NCI-H345 treated with DMSO at 0.1 percent for 48 hours (cell line): ENCODE measurements at regions not wholly inside any gene's neighbourhood (a gene's known extent, or its start where the extent isn't known, plus 50 kb on each side); places are given as distances from the start of the nearest gene placed in this dataset.

Experiments
- DNase-seq: peaks from one replicate; lab custom pipeline; 2025; ENCODE audit not compliant: unreplicated experiment; lab: John Stamatoyannopoulos, UW

DNA sequence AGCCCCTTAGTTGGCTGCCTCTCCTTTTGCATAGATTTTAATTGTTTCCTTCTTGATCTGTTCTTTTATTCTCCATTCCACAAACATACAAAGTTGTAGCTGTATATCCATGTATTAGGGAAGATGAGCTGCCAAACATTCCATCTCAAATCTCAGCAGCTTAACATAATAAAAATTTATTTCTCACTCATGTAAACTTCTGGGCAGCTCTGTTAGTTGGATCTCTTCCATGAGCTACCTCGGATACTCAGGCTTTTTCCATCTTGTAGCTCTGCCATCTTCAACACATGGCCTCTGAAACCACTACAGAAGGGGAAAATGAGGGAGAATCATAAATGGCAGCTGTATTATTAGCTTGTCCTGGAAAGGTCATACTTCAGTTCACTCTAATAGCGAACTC, 149.4 kb upstream of the BMP2 start:
- no peak for DNase-seq

DNA sequence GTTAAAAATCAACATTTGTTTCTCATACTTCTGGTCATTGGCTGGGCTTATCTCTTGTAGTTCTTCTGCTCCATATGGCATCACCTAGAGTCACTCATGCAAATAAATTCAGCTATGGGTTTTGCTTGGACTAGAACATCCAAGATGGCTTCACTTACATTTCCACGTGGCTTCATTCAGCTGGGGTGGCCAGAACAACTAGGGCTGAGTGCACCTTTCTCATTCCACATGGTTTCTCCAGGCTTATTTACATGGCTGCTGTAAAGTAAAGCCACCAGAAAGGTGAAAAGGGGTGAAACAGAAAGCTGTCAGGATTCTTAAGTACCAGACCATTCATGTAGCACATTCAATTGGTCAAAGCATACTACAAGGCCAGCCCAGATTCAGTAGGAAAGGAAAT, 151.1 kb upstream of the BMP2 start:
- no peak for DNase-seq

DNA sequence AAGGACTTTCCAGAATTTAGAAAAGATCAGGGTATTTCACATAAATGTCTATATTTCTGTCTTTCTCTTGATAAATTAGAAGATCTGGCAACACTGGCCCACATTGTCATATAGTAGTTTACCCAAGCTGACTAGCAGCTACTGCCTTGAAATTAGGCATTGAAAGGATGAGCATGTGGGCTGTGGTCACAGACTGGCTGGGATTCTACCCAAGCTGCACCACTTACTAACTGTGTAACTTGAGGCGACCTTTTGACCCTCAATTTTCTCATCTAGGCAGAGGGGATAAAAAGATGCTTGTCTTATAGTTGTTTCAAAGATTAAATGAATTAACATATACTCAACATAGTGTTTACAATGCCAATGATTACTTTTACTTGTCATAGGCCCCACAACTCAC, 152.7 kb upstream of the BMP2 start:
- no peak for DNase-seq

DNA sequence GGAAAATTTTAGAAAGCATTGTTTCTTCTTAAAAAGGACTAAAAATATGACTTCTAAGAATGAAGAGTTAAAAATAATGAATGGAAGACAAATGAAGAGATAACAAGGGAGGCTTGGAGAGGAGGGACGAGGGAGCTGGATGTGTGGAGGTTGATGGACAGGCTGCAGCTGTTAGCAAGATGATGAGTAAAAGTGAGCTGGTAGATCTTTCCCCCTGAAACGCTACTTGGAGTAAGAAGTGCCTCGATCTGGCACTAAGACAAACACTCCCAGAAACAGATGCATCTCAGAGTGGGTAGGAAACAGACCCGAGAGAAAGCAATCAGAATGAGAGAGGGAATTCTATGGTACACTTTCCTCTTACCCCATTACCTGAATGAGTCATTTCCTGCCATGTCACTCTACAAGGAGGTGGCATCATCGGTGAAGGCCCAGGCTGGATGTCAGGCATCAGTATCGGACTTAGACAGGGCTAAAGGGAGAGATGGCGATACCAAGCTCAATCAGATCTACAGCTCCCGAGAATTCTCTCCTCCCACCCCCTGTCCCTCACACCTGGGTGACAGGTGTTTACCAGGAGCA, 154.1 kb upstream of the BMP2 start:
- DNase-seq, result no peak

DNA sequence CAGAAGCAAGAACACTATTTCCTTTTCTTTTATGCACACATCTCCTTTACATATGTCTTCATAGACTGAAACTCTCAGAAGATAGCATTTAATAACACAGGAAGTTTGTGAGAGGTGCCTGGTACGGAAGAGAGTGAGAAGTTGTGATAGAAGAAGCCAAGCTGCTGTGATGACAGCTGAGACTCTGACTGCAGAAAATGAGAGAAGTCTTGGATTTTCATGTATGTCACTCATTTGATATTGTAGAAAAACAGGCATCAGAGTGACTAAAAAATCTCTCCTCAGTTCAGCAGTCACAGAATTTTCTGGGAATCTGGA, 154.9 kb upstream of the BMP2 start:
- no peak for DNase-seq

DNA sequence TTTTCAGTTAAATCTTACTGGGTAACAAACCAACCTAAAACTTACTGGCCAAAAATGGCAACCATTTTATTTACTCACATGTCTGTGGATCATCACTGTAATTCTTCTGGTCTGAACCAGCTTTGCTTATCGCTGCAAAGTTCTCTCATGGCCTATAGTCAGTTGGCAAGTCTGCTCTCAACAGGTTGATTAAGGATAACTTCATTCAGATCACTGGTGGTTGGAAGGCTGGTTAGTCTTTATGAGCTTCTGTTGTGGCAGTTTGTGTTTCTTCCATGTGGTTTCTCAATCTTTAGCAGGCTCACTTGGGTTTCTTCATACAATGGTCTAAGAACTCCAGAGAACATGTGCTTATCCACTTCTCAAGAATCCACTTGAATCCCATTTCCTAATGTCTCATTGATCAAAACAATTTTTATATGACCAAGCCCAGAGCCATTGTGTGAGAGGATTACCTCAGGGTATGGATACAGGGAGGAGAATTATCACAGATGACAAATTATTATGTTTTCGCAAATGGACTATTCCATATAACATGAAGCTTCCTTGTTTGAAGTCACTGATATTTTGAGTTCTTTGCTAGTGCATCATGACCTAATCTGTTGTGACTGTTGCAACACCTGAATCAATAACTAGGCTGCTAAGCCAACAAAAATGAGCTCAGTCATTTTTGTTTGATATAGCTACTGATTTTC, 155.4 kb upstream of the BMP2 start:
- DNase-seq, result no peak

DNA sequence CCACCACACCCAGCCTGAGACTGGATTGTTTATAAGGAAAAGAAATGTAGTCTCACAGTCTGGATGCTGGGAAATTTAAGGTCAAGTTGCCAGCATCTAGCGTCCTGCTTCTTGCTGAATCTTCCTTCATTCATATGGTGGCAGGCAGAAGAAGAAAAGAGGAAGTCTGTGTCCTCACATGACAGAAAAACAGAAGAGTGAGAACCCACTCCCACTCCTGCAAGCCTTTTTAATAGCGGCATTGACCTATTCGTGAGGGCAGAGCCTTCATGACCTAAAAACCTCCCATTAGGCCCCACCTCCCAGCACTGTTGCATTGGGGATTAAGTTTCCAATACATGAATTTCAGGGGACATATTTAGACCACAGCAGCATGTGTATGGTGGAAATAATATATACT, 160.8 kb upstream of the BMP2 start:
- DNase-seq, result no peak

DNA sequence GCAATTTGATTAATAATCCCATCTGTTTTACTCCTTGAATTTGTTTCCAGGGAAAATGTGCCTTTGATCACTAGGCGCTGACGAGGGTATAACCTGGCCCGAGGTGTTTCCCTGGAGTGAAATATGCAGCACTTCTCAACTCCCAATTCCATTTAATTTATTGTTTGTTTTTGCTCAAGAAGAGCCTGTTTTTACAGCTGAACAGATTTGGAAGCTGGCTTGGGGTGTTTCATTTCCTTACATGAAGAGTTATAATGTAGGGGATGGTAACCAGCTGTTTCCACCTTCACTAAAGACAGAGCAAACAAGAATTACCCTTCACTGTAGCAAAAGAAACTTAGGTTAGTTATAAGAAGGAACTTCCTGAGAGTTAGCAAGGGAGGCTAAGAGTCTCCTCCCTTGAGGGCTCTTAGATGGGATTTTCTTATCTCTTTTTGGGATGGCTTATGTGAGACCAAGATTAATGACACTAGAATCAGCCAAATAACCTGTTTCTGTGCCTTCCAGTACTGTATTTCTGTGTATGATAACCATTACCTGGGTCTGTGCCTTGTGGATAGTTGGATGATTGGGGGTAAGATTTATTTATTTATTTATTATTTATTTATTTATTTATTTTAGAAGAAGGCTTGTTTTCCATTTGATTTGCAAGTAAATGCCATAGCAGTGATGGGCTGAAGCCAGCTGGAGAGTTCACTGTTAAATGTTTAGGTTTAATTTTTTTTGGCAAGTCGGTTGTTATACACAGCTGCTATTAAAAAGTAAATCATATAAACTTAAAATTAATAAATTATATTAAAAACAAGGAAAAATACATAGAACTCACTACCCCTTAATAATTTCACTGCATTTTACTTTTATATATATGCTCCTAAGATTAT, 162.2 kb upstream of the BMP2 start:
- DNase-seq, result no peak

DNA sequence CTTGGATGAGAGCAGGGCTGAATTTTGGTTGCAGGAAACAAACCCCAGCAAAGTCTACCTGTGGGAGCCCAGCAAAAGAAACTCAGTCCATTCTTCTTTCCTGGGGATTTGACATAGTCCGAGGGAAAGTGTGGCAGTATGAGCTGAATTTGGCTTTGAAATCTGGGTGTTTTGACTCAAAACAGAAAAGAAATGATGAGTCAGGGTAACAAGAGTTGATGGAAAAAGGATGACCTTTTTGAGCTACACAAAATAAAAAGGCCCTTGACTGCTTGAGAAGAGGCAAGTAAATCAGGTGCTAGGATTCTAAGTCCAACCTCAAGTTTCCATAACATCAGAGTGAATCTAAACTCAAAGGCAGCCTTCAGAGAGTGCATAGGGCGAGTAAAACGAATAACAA, 163.3 kb upstream of the BMP2 start:
- DNase-seq, result no peak

DNA sequence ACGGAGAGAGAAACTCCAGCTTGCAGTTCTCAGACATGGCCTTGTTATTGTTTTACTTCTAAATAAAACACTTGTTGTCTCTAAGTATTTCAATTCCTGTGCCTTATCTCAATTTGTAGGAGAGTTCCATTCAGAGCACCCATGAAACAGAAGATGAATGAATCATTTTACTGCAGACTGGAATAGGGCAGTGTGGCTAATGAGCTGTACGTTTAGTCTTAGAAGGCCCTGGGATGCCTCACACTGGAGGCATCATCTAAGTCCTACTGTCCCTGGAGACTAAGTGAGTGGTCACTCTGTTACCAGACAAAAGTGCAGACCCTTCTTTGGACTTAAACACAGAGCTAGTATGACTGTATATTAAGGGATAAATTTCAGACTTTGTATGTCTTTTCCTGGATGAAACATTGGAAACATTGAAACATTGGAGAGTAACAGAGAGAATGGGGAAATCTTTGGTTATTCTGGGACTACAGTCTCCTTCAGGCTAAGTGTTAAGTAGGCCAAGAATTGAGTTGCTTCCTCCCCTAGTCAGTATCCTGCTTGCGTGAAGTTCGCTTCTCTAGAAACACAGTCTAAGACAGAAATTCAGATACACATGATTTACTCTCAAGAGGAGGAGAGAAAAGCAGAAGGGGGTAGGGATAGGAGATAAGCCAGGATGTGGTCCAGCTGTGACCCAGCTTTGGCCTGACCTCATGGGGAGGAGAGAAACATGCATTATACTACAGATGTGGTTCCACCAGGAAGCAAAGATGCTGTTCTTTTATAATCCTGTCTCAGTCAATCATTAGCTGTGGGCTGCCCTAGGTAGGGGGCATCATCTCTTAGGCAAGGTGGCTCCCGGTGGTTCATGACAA, 167.4 kb upstream of the BMP2 start:
- DNase-seq, result no peak

DNA sequence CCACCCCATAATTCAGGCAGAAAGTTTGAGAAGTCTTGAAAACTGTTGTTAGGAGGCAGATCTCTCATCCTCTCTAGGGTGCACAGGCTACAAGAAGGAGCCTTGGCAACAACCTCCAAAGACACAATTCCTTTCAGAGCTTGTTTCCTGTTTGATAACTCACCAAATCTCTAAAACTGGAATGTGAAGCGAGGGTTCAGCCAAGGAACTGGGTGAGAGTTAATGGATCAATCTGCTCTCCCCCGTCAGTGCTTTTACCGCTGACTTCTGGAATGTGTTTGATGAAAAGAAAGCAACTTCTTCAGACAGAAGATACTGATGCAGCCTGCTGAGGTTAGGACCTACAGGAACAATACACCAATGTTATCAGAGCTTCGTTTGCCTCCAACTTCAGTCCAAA, 171.8 kb upstream of the BMP2 start:
- no peak for DNase-seq

DNA sequence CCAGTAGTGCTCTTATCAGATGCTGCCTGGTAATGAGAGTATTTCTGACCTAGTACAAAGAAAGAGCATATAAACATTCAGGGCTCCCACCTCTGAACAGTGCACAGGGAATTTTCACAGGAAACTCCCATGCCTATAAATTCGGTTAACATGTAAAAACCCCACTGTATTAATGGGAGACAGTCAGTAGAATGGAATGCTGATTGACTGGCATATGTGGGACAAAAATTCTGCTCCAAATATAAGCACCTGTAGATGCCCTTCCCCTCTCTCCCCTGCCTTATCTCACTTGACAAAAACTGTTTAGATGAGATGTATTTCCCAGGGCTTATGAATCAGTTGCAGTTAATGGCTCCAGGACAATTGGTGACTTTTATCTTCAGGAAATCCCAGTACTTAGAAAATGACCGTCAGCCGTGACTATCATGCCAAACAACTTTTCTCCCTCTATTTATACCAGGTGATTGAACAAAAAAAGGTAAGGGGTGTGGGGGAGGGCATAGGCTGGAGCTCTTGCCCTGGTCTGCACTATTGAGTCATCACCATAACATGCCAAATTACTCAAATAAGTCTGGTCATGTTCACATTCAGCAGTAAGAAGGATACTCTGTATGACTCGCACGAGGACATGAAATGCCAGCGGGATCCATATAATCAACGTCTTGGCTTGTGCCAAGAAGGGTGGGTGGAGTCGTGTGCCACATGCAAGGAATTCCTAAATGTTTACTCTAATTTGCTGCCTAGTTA, 176.4 kb upstream of the BMP2 start:
- no peak for DNase-seq

DNA sequence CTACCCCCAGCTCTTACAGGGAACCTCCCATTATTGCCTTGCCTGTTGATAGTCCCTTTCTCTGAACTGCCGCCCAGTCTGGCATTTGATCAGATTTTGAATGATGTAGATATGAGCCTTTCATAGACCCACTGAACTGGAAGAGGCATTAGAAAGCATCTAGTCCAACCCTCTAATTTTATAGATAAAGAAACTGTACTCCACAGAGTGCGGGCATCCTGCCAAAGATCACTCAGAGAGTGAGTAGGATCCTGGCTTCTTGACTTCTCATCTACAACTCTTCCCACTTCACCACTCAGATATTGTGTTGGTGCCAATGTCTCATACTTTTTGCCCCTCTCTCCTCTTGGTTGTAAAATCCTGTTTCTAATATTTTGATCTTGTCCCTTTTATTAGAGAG, 179.2 kb upstream of the BMP2 start:
- peak; percentile 56 for DNase-seq

DNA sequence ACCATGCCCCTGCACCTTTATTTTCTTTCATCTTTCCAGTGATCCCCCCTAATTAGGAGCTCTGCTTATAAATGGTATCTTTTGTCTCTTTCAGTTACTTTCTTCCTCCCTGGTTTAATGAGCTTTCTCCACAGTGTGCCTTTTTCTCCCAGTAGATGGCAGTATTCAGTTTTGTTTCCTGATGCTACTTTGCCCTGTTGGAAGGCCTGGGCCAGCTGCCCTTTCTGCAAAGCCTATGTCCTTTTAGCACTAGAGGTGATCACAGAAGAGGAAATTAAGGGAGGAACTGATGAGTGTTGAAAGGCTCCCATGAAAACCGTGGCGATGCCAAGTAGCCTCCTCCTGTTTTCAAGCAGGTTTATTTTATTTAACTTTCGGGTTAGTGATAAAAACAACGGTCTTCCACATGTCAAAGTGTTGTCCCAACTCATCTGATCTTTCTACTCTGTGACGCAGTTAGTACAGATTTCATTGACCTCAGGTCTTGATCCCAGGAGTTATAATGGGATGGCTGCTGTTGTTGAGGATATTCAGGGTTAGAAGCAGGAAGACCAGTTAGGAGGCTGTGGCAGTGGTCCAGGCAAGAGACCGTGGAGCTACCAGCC, 184.2 kb upstream of the BMP2 start:
- DNase-seq, result peak; percentile 45

DNA sequence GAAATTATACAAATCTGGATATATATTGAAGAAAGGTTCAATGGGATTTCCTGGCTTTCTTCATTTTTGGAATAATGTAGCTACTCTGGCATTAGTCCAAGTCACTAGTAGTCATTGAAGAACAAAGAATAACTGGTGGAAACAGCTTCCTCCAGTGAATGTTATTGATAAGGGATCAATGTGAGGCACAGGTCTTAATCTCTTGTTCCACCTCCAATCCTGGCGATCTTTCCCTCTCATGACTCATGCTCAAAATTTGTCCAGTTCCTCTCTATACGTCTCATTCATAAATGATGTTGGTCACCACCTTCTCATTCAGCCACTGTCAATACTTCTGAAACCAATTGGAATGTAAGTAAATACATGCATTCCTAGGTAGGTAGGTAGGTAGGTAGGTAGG, 185.0 kb upstream of the BMP2 start:
- no peak for DNase-seq

DNA sequence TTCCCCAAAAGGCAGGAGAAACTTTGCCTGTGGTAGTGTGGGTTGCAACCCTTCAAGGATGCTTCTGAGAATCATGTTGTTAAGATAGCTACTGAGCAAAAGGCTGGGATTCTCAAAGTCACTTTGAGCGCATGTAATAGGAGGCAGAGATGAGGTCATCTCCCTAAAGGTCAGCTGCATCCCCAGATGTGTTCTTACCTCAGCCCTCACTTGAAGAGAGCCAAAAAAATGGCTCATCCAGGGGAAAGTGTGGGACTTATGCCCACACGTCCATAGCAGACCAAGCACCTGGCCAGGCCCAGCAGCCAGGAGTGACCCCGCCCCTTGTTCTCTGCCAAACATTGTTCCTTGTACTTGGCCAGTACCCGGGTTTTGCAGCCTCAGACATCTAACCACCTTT, 187.0 kb upstream of the BMP2 start:
- no peak for DNase-seq

DNA sequence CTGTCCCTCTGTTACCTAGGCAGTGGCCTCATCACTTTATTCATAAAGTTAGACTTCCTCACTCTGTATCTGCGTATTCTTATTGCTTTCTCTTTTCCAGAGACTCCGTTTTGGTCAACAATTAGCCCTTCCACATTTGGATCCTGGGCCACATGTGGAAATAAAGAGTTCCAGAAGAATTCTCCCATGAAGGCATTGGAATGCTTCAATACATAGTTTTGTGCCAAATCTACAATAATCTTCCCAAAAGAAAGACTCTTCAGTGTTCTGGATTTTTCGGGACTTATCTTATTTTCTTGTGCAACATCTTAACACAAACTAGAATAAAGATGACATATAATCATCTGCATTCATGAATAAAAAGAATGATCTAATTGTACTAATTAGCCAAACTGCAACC, 187.7 kb upstream of the BMP2 start:
- no peak for DNase-seq

DNA sequence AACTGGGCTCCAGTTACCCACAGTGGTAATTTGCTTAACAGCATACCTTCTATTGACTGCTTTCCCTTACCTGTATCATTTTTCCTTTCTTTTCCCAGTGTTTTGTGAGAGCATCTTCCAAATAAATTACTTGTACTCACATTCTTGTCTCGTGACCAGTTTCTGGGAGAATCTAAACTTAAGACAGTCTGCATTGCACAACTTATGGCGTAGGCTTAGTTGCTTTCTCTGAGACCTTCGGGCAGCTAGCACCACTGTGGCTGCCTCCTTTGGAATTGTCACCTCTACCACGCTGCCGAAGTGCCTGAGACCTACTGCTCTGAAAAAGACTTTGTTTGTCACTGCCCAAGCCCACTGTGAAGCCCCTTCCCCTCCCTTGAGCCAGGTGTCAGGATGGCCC, 188.1 kb upstream of the BMP2 start:
- no peak for DNase-seq

DNA sequence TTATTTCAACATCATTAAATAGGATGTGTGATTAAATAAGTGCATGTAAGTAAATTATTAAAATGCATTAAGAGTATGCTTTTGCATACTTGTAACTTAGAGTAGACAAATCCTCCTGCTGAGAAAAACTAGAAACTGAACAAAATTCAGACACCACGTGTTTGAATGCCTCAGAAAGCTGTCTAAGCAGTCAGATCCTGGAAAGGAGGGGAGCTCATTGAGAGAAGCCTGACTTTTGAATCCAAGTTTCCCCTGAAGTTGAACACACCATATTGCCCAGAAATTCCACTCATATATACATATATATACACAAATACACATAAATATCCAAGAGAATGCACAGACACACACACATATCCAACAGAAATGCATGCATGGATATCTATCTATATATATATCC, 190.0 kb upstream of the BMP2 start:
- no peak for DNase-seq

DNA sequence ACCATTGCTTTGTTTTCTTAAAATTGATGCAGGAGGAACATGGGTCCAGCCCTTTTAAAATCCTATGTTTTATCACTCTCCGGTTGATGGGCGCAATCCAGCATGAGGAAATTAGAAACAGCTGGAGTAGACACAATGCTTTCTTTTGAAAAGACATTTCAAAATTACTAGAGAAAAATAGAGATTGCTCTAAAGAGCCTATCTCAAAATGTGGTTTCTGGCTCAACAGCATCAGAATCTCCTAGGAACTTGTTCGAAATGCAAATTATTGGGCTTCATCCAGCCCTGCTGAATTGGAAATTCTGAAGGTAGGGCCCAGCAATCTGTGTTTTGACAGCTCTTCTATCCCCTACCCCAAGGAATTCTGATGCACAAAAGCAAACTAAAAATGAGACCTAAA, 190.8 kb upstream of the BMP2 start:
- no peak for DNase-seq
